ENCODE measurements at regions not wholly inside any gene's neighbourhood (a gene's known extent, or its start where the extent isn't known, plus 50 kb on each side); places are given as distances from the start of the nearest gene placed in this dataset.

DNA sequence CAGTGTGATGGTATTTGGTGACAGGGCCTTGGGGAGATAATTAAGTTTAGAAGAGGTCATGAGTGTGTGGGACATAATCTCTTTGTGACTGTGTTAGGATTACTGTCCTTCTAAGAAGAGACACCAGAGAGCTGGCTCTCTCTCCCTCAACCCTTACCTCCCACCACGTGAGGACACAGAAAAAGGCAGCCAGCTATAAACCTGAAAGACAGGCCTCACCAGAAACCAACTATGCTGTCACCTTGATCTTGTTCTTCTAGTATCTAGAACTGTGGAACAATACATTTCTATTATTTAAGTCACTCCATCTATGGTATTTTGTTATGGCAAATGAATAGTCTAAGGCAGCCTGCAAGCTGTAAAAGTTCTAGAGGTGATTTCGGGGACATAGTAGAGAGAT lies 203.7 kb downstream of the OTOR start:
- no peak for DNase-seq

GRCh38 chr20:16952965-16953364 lies 204.8 kb downstream of the OTOR start:
- no peak for DNase-seq

DNA sequence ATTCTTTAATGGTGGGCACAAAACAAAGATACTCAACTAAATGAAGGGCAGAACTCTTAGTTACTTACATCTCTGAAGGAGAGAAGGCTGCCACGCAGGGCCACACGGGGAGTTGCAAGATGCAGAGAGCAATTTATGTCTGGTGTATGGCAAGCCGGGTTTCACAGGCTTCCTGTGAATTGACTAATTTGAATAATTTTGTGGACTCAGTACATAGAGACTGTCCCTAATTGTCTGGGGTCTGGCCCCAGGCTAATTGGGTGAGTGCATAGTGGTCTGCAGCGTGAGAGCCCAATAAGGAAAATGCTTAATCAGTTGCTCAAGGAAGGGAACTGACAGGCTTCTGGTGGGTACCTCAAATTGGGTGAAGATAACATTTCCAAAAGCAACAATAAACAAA lies 205.7 kb downstream of the OTOR start:
- peak; percentile 60 for DNase-seq

DNA sequence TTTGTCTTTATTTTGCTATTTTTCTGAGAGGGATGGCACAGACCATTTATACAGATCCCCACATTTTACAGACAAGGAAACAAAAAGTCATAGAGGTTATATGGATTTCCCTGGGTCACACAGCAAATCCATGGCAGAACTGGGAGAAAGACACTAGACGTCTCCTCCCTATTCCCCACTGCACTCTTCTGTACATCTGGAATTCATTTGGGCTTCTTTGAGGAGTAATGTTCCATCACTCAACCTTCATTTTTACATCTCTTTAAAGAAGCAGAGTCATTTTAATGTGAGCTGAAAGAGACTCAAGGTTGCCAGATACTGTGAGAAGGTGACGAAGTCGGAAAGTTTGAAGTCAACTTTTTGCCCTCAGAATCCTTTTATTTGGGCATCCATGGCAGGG lies 207.3 kb downstream of the OTOR start:
- no peak for DNase-seq

- no peak for DNase-seq
Measured at GRCh38 chr20:16955971-16956370, 207.8 kb downstream of the OTOR start.

- DNase-seq, result no peak
Measured at GRCh38 chr20:16965401-16965800, 217.2 kb downstream of the OTOR start.

GRCh38 chr20:16966276-16966880 lies 218.2 kb downstream of the OTOR start:
- no peak for DNase-seq

GRCh38 chr20:16968099-16968498 lies 219.9 kb downstream of the OTOR start:
- DNase-seq, result no peak

GRCh38 chr20:16970776-16971175 lies 222.6 kb downstream of the OTOR start:
- no peak for DNase-seq

DNA sequence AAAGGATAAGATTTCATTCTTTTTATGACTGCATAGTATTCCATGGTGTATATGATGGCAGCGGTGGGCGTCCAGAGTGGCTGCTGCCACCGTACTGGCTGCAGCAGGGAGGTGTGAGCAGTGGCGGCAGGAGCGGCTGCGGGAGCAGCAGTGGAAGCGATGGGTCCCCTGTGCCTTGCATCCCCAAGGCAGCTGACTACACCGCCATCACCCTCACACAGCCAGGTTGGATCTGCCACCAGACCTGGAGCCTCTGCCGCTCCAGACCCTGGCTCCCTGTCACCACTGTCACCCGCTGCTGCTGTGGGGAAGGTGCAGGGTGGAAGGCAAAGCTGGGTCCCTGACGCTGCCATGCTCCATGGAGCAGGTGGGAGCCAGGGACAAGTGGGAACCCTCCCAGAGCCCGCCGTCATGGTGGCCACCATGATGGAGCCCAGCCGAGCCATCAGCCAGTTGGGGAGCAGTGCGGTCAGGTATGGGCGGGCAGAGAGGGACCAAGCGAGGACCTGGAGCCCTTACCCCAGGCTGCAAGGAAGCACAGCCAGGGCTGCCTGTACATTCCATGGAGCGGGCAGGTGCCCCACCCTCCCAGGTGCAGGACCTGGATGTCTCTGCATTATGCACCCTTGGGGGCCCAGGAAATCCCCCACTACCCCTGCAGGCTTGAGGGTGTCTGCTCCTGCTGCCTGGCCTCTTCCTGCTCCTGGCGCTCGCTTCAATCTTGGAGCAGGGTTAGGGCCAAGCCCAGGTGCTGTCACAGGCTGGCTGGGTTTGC lies 226.1 kb downstream of the OTOR start:
- no peak for DNase-seq

DNA sequence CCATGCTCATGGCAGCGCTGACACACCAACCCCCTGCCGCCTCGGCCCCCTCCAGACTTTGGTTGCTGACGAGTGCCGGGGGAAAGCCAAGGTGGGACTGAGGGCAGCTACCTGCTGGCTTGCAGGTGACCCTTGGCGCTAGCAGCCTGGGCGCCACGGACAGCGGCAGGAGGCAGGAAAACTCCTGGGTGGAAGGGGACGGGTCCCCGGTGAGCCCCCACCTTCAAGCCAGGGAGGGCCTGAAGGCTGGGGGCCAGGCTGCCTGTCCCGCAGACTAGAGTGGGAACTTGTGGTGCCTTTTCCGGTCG lies 226.7 kb downstream of the OTOR start:
- DNase-seq, result no peak

DNA sequence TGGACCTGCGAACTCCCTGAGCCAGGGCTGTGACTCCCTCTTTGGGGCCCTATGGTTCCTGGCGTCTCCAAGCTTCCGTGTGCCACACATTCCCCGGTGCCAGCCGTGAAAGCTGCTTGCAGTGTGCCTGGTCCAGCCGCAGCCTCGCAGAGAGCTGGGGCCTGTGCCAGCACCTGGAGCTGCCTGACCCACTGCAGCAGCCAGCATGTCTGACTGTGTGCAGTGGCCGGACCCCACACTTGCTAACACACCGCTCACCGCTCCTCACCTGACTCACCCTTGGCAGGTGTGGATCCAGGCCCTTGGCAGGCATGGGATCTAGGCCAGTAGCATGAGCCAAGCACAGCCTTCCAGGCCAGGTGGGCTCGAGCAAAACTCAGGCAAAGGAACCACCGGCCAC lies 227.5 kb downstream of the OTOR start:
- DNase-seq, result no peak

- DNase-seq, result no peak
Measured at GRCh38 chr20:16978497-16978896, 230.3 kb downstream of the OTOR start.

DNA sequence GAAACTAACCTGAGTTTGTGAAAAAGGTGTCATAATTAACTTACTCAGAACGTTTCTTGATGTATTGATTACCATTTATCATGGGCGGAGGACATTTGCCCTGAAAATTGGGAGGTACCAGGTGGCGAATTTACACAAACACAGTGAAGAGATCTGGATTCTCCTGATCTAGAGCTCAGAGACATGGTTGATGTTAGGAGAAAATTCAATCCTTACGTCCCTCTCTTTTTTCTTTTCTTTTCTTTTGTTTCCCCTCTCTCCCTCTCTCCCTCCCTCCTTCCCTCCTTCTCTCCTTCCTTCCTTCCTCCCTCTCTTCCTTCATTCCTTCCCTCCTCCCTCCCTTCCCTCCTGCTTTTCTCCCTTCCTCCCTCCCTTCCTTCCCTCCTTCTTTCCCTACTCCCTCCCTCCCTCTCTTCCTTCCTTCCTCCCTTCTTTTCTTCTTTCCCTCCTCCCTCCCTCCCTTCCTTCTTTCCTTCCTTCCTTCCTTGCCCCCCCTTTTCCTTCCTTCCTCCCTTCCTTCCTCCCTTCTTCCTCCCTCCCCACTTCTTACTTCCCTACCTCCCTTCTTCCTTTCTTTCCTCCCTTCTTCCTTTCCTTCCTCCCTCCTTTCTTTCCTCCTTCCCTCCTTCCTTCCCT lies 234.1 kb downstream of the OTOR start:
- no peak for DNase-seq

DNA sequence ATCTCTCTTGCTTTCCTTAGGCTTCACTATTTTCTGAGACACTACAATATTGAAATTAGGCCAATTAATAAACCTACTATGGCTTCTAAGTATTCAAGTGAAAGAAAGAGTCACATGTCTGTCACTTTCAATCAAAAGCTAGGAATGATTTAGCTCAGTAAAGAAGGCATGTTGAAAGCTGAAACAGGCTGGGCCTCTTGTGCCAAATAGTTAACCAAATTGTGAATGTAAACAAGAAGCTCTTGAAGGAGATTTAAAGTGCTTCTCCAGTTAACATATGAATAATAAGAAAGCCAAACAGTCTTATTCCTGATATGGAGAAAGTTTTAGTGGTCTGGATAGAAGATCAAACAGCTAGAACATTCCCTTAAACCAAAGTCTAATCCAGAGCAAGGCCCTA lies 236.3 kb downstream of the OTOR start:
- DNase-seq, result no peak

GRCh38 chr20:17003170-17003870 lies 223.5 kb upstream of the PCSK2 start:
- DNase-seq, result no peak

GRCh38 chr20:17010181-17010580 lies 216.7 kb upstream of the PCSK2 start:
- no peak for DNase-seq

DNA sequence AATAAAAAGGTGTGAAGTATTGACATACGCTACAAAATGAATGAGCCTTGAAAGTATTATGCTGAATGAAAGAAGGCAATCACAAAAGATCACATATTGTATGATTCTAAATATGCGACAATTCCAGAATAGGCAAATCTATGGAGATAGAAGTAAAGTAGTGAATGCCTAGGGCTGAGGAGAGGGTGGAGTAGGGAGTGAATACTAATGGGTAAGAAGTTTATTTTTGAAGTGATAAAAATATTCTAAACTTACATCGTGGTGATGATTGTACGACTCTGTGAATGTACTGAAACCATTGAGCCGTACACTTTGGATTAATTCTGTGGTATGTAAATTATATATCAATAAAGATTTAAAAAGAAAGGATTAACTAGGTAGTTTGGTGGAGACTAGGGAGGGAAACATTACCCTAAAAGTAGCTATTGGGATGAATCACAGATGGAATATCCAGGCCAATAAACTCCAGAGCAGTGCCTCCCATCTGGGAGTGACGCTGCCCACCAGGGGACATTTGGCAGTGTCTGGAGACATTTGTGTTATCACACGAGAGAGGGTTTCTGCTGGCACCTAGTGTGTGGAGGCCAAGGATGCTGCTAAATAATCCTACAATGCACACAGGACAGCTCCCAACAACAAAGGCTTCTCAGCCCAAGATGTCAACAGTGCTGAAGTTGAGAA lies 214.2 kb upstream of the PCSK2 start:
- peak; percentile 61 for DNase-seq

DNA sequence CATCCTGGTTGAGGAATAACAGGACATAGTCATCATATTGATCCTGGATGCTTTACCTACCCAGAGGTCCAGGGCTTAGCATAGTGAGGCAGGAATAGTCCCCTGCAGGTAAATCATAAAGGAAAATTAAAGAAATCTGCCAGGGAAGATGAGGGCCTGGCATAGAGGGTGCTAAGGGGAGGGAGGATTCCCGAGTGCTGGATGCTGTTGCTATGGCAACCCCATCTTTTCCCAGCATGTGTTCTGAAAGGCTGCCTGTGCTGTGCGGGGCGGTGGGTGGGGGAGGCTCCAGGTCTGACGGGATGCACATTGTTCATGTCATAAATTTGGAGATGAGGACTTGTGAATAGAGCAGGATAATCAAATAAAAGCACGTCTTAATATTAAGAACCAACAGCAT lies 212.6 kb upstream of the PCSK2 start:
- peak; percentile 35 for DNase-seq

DNA sequence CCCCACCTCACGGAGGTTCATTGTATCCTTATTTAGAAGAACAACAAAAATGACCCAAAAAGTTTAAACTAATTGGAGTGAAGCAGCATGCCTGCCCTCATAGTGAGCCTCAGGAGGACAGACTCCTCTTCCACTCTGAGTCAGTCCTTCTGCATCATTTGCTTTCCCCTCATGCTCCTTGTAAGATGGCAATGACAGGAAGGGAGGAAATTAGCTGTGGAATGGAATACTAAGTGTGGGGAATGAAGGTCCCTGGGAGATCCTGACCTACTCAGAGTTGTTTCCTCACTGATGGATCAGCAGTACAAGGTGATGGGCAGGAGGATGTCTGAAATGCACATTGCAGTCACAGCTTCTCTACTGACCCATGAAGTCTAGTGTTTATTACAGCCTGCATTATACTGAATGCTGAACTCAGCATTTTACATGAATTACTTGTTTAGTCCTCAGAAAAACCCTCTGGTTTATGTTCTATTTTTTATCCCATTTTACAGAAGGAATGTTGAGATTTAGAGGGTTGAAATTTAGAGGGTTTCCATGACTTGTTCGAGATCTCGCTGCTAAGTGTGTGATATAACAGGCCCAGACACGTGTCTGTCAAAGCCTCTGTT lies 212.0 kb upstream of the PCSK2 start:
- no peak for DNase-seq

GRCh38 chr20:17017232-17017631 lies 209.6 kb upstream of the PCSK2 start:
- no peak for DNase-seq

DNA sequence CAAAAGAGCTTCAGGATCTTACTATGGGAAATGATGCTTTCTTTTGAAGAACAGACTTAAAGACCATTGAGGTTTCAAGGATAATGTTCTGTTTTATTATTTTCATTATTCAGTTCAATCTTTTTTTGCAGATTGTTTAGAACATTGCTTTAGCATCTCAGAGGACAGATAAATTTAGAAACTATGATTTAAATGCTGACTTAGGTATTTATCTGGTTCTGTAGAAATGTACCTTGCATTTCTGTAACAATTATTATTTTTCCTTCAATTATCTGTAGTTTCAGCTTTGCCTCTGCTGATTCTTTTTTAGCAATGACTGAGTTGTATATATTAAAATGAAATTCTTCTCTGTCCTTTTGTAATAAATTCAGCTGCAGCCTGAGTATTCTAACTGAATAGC lies 205.4 kb upstream of the PCSK2 start:
- DNase-seq, result no peak

GRCh38 chr20:17023036-17023435 lies 203.8 kb upstream of the PCSK2 start:
- DNase-seq, result no peak

Data from NCI-H69 (cell line).